OCI-LY1 (cell line): ENCODE measurements at regions not wholly inside any gene's neighbourhood (a gene's known extent, or its start where the extent isn't known, plus 50 kb on each side); places are given as distances from the start of the nearest gene placed in this dataset.

Experiments
- H2AFZ ChIP-seq: fragments of 200-600 bp; sonication (generic), shearing (Covaris generic); 2 replicates; pipeline ENCODE4 v1.6.0; 2014; ENCODE audit warnings: antibody characterized with exemption, mild to moderate bottlenecking, low read length
- H3F3A ChIP-seq: fragments of 200-600 bp; sonication (generic), shearing (Covaris generic); 2 replicates; pipeline ENCODE4 v1.6.0; 2014; ENCODE audit warnings: mild to moderate bottlenecking, antibody characterized with exemption, low read length, moderate library complexity; ENCODE audit not compliant: insufficient read depth
- H3K27ac ChIP-seq: fragments of 200-600 bp; sonication (generic); 2 replicates; pipeline ENCODE4 v1.5.1; 2014; ENCODE audit warnings: low read length, mixed run types, mild to moderate bottlenecking, low read depth; ENCODE audit not compliant: poor library complexity, severe bottlenecking
- H3K27me3 ChIP-seq: fragments of 200-600 bp; sonication (generic); 2 replicates; pipeline ENCODE4 v1.6.0; 2014; ENCODE audit warnings: antibody characterized with exemption, mild to moderate bottlenecking, low read length, moderate library complexity; ENCODE audit not compliant: insufficient read depth
- H3K36me3 ChIP-seq: fragments of 200-600 bp; sonication (generic); 2 replicates; pipeline ENCODE4 v1.6.1; 2014; ENCODE audit warnings: mild to moderate bottlenecking, antibody characterized with exemption, low read length, moderate library complexity, mixed read lengths; ENCODE audit not compliant: insufficient read depth
- H3K4me1 ChIP-seq: fragments of 200-600 bp; sonication (generic); 2 replicates; pipeline ENCODE4 v1.5.1; 2014; ENCODE audit warnings: mild to moderate bottlenecking, low read length, moderate library complexity; ENCODE audit not compliant: insufficient read depth, severe bottlenecking
- H3K4me2 ChIP-seq: fragments of 200-600 bp; sonication (generic), shearing (Covaris generic); 2 replicates; pipeline ENCODE4 v1.6.1; 2014; ENCODE audit warnings: low read length
- H3K4me3 ChIP-seq: fragments of 200-600 bp; sonication (generic); 2 replicates; pipeline ENCODE4 v1.5.1; 2014; ENCODE audit warnings: low read length, low read depth, mild to moderate bottlenecking, mixed read lengths; ENCODE audit not compliant: poor library complexity, severe bottlenecking
- H3K79me2 ChIP-seq: fragments of 200-600 bp; shearing (Covaris generic); 2 replicates; pipeline ENCODE4 v1.6.1; 2016; ENCODE audit warnings: mixed run types, low read length, mixed read lengths; ENCODE audit not compliant: insufficient read depth
- H3K9ac ChIP-seq: fragments of 200-600 bp; sonication (generic), shearing (Covaris generic); 2 replicates; pipeline ENCODE4 v1.6.1; 2014; ENCODE audit warnings: mild to moderate bottlenecking, low read length, mixed read lengths
- H3K9me2 ChIP-seq: fragments of 200-600 bp; sonication (generic), shearing (Covaris generic); 2 replicates; pipeline ENCODE4 v1.6.1; 2014; ENCODE audit warnings: low read depth, mild to moderate bottlenecking, low read length, mixed read lengths
- H3K9me3 ChIP-seq: fragments of 200-600 bp; shearing (Covaris generic); 2 replicates; pipeline ENCODE4 v1.6.1; 2014; ENCODE audit warnings: low read length, mixed read lengths
- H4K20me1 ChIP-seq: fragments of 200-600 bp; sonication (generic), shearing (Covaris generic); 2 replicates; pipeline ENCODE4 v1.6.0; 2016; ENCODE audit warnings: mild to moderate bottlenecking, low read length; ENCODE audit not compliant: insufficient read depth
- EZH2 ChIP-seq: fragments of 200-600 bp; sonication (generic), shearing (Covaris generic); IDR thresholded peaks from 2 replicates; pipeline ENCODE4 v1.8.0; 2017; ENCODE audit warnings: borderline replicate concordance, mixed run types, mild to moderate bottlenecking, antibody characterized with exemption, low read length, moderate library complexity, mixed read lengths
- TF ChIP-seq, protein P1 (sequence below): fragments of 200-600 bp; sonication (generic), shearing (Covaris generic); IDR thresholded peaks from 2 replicates; pipeline ENCODE4 v1.5.1; 2017; ENCODE audit warnings: mild to moderate bottlenecking, antibody characterized with exemption, low read length, moderate library complexity, mixed read lengths

DNA sequence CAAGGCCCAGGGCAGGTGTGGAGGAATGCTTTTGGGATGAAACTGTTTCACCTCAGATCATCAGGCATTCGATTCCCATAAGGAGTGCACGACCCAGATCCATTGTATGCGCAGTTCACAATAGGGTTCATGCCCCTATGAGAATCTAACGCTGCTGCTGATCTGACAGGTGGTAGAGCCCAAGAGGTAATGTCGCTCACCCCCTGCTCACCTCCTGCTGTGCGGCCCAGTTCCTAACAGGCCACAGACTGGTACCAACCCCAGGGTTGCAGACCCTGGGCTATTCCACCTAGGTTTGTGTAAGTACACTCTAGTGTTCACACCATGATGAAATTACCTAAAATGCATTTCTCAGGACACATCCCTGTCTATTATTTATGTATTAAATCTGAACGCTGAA lies 72.5 kb downstream of the COPS8 start:
- Histone ChIP-seq H3K4me2 (no peak overlapping the region), H3K27ac (no peak overlapping the region), H3K4me1 (no peaks in the 10 kb centered on the region), H3F3A (no peaks in the 10 kb centered on the region; the same call in 1 of the 2 replicates), H4K20me1 (no peaks in the 10 kb centered on the region), H3K9me3 (no peaks in the 10 kb centered on the region), H3K4me3 (no peak overlapping the region), H3K9me2 (no peaks in the 10 kb centered on the region), H3K9ac (no peak overlapping the region), H3K79me2 (no peaks in the 10 kb centered on the region), H2AFZ (no peak overlapping the region), H3K27me3 (no peaks in the 10 kb centered on the region), H3K36me3 (no peaks in the 10 kb centered on the region)
- no peak for TF ChIP-seq EZH2
- TF ChIP-seq, protein P1, sequence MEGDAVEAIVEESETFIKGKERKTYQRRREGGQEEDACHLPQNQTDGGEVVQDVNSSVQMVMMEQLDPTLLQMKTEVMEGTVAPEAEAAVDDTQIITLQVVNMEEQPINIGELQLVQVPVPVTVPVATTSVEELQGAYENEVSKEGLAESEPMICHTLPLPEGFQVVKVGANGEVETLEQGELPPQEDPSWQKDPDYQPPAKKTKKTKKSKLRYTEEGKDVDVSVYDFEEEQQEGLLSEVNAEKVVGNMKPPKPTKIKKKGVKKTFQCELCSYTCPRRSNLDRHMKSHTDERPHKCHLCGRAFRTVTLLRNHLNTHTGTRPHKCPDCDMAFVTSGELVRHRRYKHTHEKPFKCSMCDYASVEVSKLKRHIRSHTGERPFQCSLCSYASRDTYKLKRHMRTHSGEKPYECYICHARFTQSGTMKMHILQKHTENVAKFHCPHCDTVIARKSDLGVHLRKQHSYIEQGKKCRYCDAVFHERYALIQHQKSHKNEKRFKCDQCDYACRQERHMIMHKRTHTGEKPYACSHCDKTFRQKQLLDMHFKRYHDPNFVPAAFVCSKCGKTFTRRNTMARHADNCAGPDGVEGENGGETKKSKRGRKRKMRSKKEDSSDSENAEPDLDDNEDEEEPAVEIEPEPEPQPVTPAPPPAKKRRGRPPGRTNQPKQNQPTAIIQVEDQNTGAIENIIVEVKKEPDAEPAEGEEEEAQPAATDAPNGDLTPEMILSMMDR, result no peak

- H3K27ac ChIP-seq, result no peak overlapping the region
- no peaks in the 10 kb centered on the region for H3K4me1 ChIP-seq
- no peaks in the 10 kb centered on the region for H4K20me1 ChIP-seq
- H3K4me2 ChIP-seq, result no peak overlapping the region
- H3K9me3 ChIP-seq, result no peaks in the 10 kb centered on the region
- no peaks in the 10 kb centered on the region; the same call in 1 of the 2 replicates for H3F3A ChIP-seq
- H3K27me3 ChIP-seq, result no peaks in the 10 kb centered on the region
- no peaks in the 10 kb centered on the region for H3K36me3 ChIP-seq
- H3K9ac ChIP-seq, result no peak overlapping the region
- no peak overlapping the region for H2AFZ ChIP-seq
- H3K4me3 ChIP-seq, result no peak overlapping the region
- TF ChIP-seq, protein P1, result no peak
- no peak for TF ChIP-seq EZH2
- no peaks in the 10 kb centered on the region for H3K9me2 ChIP-seq
- H3K79me2 ChIP-seq, result no peaks in the 10 kb centered on the region
Observed at GRCh38 chr2:237159006-237159911, 73.6 kb downstream of the COPS8 start.

- H4K20me1 ChIP-seq, result no peaks in the 10 kb centered on the region
- no peaks in the 10 kb centered on the region for H3K27me3 ChIP-seq
- H3K9ac ChIP-seq, result no peak overlapping the region
- no peaks in the 10 kb centered on the region for H3K79me2 ChIP-seq
- no peak overlapping the region for H3K27ac ChIP-seq
- H3F3A ChIP-seq, result no peaks in the 10 kb centered on the region; the same call in 1 of the 2 replicates
- H3K4me1 ChIP-seq, result no peaks in the 10 kb centered on the region
- no peak overlapping the region for H3K4me2 ChIP-seq
- no peaks in the 10 kb centered on the region for H3K36me3 ChIP-seq
- TF ChIP-seq, protein P1, result no peak
- no peak for TF ChIP-seq EZH2
- no peaks in the 10 kb centered on the region for H3K9me3 ChIP-seq
- no peak overlapping the region for H2AFZ ChIP-seq
- H3K4me3 ChIP-seq, result no peak overlapping the region
- no peaks in the 10 kb centered on the region for H3K9me2 ChIP-seq
Observed at GRCh38 chr2:237160271-237160919, 74.7 kb downstream of the COPS8 start.
